HG02870 (cell line): ENCODE measurements at regions not wholly inside any gene's neighbourhood (a gene's known extent, or its start where the extent isn't known, plus 50 kb on each side); places are given as distances from the start of the nearest gene placed in this dataset.

Experiments
- ATAC-seq: cut with Tn5 transposase; IDR thresholded peaks from one replicate; pipeline ENCODE4 v1.9.1; 2021; ENCODE audit warnings: mild to moderate bottlenecking, moderate library complexity; ENCODE audit not compliant: unreplicated experiment

GRCh38 chr6:96460052-96460700 is 61.4 kb upstream of the UFL1 start:
- no peak for ATAC-seq

- peak; percentile 43 for ATAC-seq
Measured at GRCh38 chr6:96465321-96465903, 56.2 kb upstream of the UFL1 start.

GRCh38 chr6:96466147-96466863 is 55.3 kb upstream of the UFL1 start:
- peak; percentile 72 for ATAC-seq

- ATAC-seq: no peak
Measured at GRCh38 chr6:96467814-96468213, 53.8 kb upstream of the UFL1 start.

GRCh38 chr6:96468281-96468680 is 53.3 kb upstream of the UFL1 start:
- no peak for ATAC-seq

GRCh38 chr6:96468681-96469224 is 52.9 kb upstream of the UFL1 start:
- ATAC-seq: no peak

GRCh38 chr6:96469312-96469711 is 52.3 kb upstream of the UFL1 start:
- ATAC-seq: no peak

- ATAC-seq: no peak
Measured at GRCh38 chr6:96470296-96470695, 51.3 kb upstream of the UFL1 start.
